Fibroblast of lung (primary cell): ENCODE measurements at regions not wholly inside any gene's neighbourhood (a gene's known extent, or its start where the extent isn't known, plus 50 kb on each side); places are given as distances from the start of the nearest gene placed in this dataset.
A peak's percentile ranks its signal among the peaks of the same experiment; 100 is the strongest.

Source experiments
- DNase-seq, 2 donors: peaks; one replicate each; pipeline versions ENCODE4 v3.0.0 to v3.0.0-alpha.2; 2010; ENCODE audit warnings: low read depth in 2 of 2
- H2AFZ ChIP-seq: 2 replicates; pipeline ENCODE4 v1.5.1; 2012; ENCODE audit warnings: low read length, control low read depth, inconsistent platforms
- H3K27ac ChIP-seq: 2 replicates; pipeline ENCODE4 v1.5.1; 2011; ENCODE audit warnings: low read length, control low read depth; ENCODE audit not compliant: insufficient read depth
- H3K27me3 ChIP-seq: 2 replicates; pipeline ENCODE4 v1.5.1; 2011; ENCODE audit warnings: mild to moderate bottlenecking, low read length; ENCODE audit not compliant: control insufficient read depth, insufficient read depth
- H3K36me3 ChIP-seq: 2 replicates; pipeline ENCODE4 v1.5.1; 2011; ENCODE audit warnings: low read length; ENCODE audit not compliant: control insufficient read depth, insufficient read depth
- H3K4me1 ChIP-seq: 2 replicates; pipeline ENCODE4 v1.5.1; 2011; ENCODE audit warnings: low read length; ENCODE audit not compliant: control insufficient read depth, insufficient read depth; ENCODE audit errors: extremely low read depth
- H3K4me2 ChIP-seq: 2 replicates; pipeline ENCODE4 v1.5.1; 2011; ENCODE audit warnings: low read length, control low read depth; ENCODE audit not compliant: insufficient read depth; ENCODE audit errors: extremely low read depth
- H3K4me3 ChIP-seq, 4 experiments: fragments of 200-600 bp in 1 of 4; sonication (generic) in 1 of 4; replicated peaks in 1 of 4; 2 replicates each; pipeline ENCODE4 v1.5.1; 2011 to 2016; ENCODE audit warnings: low read length in 4 of 4, low read depth in 3 of 4, mild to moderate bottlenecking in 3 of 4, control low read depth in 2 of 4, inconsistent platforms in 1 of 4, mixed read lengths in 1 of 4; ENCODE audit not compliant: insufficient read depth in 1 of 4; ENCODE audit errors: control extremely low read depth in 1 of 4
- H3K79me2 ChIP-seq: 2 replicates; pipeline ENCODE4 v1.5.1; 2012; ENCODE audit warnings: mild to moderate bottlenecking, low read length, inconsistent platforms; ENCODE audit not compliant: control insufficient read depth, insufficient read depth
- H3K9ac ChIP-seq: 2 replicates; pipeline ENCODE4 v1.5.1; 2011; ENCODE audit warnings: mild to moderate bottlenecking, low read length, control low read depth; ENCODE audit not compliant: insufficient read depth
- H3K9me3 ChIP-seq: 2 replicates; pipeline ENCODE4 v1.5.1; 2012; ENCODE audit warnings: low read depth, low read length; ENCODE audit not compliant: control insufficient read depth, insufficient read depth
- H4K20me1 ChIP-seq: 2 replicates; pipeline ENCODE4 v1.5.1; 2011; ENCODE audit warnings: low read length; ENCODE audit not compliant: control insufficient read depth, insufficient read depth; ENCODE audit errors: extremely low read depth
- CTCF ChIP-seq, 2 donors: IDR thresholded peaks in 1 of 2; conservative IDR thresholded peaks in 1 of 2; 1 replicate in 1 of 2; 2 replicates in 1 of 2; pipeline ENCODE4 v1.5.1; 2011 to 2012; ENCODE audit warnings: low read length in 2 of 2, control low read depth in 1 of 2, inconsistent platforms in 1 of 2, low read depth in 1 of 2, mild to moderate bottlenecking in 1 of 2
- EZH2 ChIP-seq: IDR thresholded peaks from 2 replicates; pipeline ENCODE4 v1.5.1; 2012; ENCODE audit warnings: low read length, control low read depth, mild to moderate bottlenecking; ENCODE audit errors: missing control alignments

- Histone ChIP-seq H3K4me3 (no peak overlapping the region), H4K20me1 (no peaks in the 10 kb centered on the region), H2AFZ (no peak overlapping the region), H3K4me1 (peaks cover 37% of the 10 kb centered on the region), H3K79me2 (no peaks in the 10 kb centered on the region), H3K4me2 (no peak overlapping the region), H3K27ac (no peak overlapping the region), H3K9ac (no peak overlapping the region), H3K9me3 (no peaks in the 10 kb centered on the region), H3K36me3 (no peaks in the 10 kb centered on the region), H3K27me3 (no peaks in the 10 kb centered on the region)
- DNase-seq, result no peak
- no peak for TF ChIP-seq CTCF (conservative IDR thresholded peaks at IDR 0.05 in 1 of 2, IDR thresholded peaks at IDR 0.05 in 1 of 2; ENCODE audit: low read depth in 1 of 2, low read length in 2 of 2)
- no peak for TF ChIP-seq EZH2
These were observed 80.9 kb upstream of the ZNF469 start for GRCh38 chr16:88301886-88302285.

GRCh38 chr16:88302666-88303065 lies 80.1 kb upstream of the ZNF469 start:
- TF ChIP-seq EZH2, result no peak
- TF ChIP-seq CTCF (conservative IDR thresholded peaks at IDR 0.05 in 1 of 2, IDR thresholded peaks at IDR 0.05 in 1 of 2; ENCODE audit: low read depth in 1 of 2, low read length in 2 of 2), result no peak
- Histone ChIP-seq H4K20me1 (no peaks in the 10 kb centered on the region), H3K27me3 (no peaks in the 10 kb centered on the region), H3K27ac (no peak overlapping the region), H2AFZ (no peak overlapping the region), H3K9me3 (no peaks in the 10 kb centered on the region), H3K4me3 (no peak overlapping the region), H3K9ac (no peak overlapping the region), H3K4me1 (peaks cover 45% of the 10 kb centered on the region), H3K36me3 (no peaks in the 10 kb centered on the region), H3K79me2 (no peaks in the 10 kb centered on the region), H3K4me2 (no peak overlapping the region)
- no peak for DNase-seq

- DNase-seq, result no peak
- peak overlapping the region; percentile 95 for H3K27ac ChIP-seq
- no peak for TF ChIP-seq CTCF (conservative IDR thresholded peaks at IDR 0.05 in 1 of 2, IDR thresholded peaks at IDR 0.05 in 1 of 2; ENCODE audit: low read depth in 1 of 2, low read length in 2 of 2)
- no peak for TF ChIP-seq EZH2
- H3K9ac ChIP-seq, result peak overlapping the region; percentile 58
- no peaks in the 10 kb centered on the region for H3K79me2 ChIP-seq
- no peaks in the 10 kb centered on the region for H3K9me3 ChIP-seq
- H3K4me2 ChIP-seq, result peak overlapping the region; percentile 70
- no peak overlapping the region for H2AFZ ChIP-seq
- H3K4me1 ChIP-seq, result peaks cover 45% of the 10 kb centered on the region
- H3K4me3 ChIP-seq, result no peak overlapping the region
- no peaks in the 10 kb centered on the region for H3K36me3 ChIP-seq
- H3K27me3 ChIP-seq, result no peaks in the 10 kb centered on the region
- H4K20me1 ChIP-seq, result no peaks in the 10 kb centered on the region
These were observed 79.4 kb upstream of the ZNF469 start for GRCh38 chr16:88303405-88303804.
